Body of pancreas (tissue), 4 donors: ENCODE measurements at regions not wholly inside any gene's neighbourhood (a gene's known extent, or its start where the extent isn't known, plus 50 kb on each side); places are given as distances from the start of the nearest gene placed in this dataset.

Experiments
- POLR2A ChIP-seq, 3 donors: fragments of 450-650 bp; IDR thresholded peaks; one replicate each; pipeline ENCODE4 v1.6.1; 2016; ENCODE audit warnings: antibody characterized with exemption in 3 of 3, mild to moderate bottlenecking in 2 of 3
- TF ChIP-seq, protein P1 (sequence below), 7 experiments: fragments of 450-650 bp in 4 of 7; fragments of 200-600 bp in 3 of 7; sonication (generic) in 3 of 7; IDR thresholded peaks; one replicate each; pipeline ENCODE4 v1.5.1; 2016 to 2019; ENCODE audit warnings: antibody characterized with exemption in 7 of 7

GRCh38 chr19:29323021-29323430 is 110.1 kb upstream of the UQCRFS1 start:
- TF ChIP-seq, protein P1, sequence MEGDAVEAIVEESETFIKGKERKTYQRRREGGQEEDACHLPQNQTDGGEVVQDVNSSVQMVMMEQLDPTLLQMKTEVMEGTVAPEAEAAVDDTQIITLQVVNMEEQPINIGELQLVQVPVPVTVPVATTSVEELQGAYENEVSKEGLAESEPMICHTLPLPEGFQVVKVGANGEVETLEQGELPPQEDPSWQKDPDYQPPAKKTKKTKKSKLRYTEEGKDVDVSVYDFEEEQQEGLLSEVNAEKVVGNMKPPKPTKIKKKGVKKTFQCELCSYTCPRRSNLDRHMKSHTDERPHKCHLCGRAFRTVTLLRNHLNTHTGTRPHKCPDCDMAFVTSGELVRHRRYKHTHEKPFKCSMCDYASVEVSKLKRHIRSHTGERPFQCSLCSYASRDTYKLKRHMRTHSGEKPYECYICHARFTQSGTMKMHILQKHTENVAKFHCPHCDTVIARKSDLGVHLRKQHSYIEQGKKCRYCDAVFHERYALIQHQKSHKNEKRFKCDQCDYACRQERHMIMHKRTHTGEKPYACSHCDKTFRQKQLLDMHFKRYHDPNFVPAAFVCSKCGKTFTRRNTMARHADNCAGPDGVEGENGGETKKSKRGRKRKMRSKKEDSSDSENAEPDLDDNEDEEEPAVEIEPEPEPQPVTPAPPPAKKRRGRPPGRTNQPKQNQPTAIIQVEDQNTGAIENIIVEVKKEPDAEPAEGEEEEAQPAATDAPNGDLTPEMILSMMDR (IDR thresholded peaks at IDR 0.05) = no peak
- no peak for TF ChIP-seq POLR2A (IDR thresholded peaks at IDR 0.05)
